KMS-11 (cell line): ENCODE measurements at regions not wholly inside any gene's neighbourhood (a gene's known extent, or its start where the extent isn't known, plus 50 kb on each side); places are given as distances from the start of the nearest gene placed in this dataset.
"Not testable (repeated sequence)": the region's sequence is repeated elsewhere in the genome, so short reads cannot be mapped to it uniquely, and the experiment has no call there.

ENCODE experiments used
- H2AFZ ChIP-seq: fragments of 200-600 bp; sonication (generic); 2 replicates; pipeline ENCODE4 v1.6.1; 2016; ENCODE audit warnings: antibody characterized with exemption, mixed run types, low read depth
- H3K27ac ChIP-seq: fragments of 200-600 bp; sonication (generic); 2 replicates; pipeline ENCODE4 v1.6.1; 2016; ENCODE audit warnings: mild to moderate bottlenecking, mixed run types
- H3K27me3 ChIP-seq: fragments of 200-600 bp; sonication (generic); 2 replicates; pipeline ENCODE4 v1.6.1; 2017; ENCODE audit warnings: mild to moderate bottlenecking, low read depth, mixed run types, moderate library complexity; ENCODE audit not compliant: insufficient read depth
- H3K36me3 ChIP-seq: fragments of 200-600 bp; sonication (generic); 2 replicates; pipeline ENCODE4 v1.6.1; 2017; ENCODE audit warnings: mild to moderate bottlenecking, mixed run types; ENCODE audit not compliant: insufficient read depth
- H3K4me1 ChIP-seq: fragments of 200-600 bp; sonication (generic); 2 replicates; pipeline ENCODE4 v1.6.1; 2016; ENCODE audit warnings: mild to moderate bottlenecking, low read depth, mixed run types; ENCODE audit not compliant: poor library complexity, severe bottlenecking
- H3K4me2 ChIP-seq: fragments of 200-600 bp; sonication (generic); 2 replicates; pipeline ENCODE4 v1.7.0; 2016; ENCODE audit warnings: mild to moderate bottlenecking, mixed run types
- H3K4me3 ChIP-seq: fragments of 200-600 bp; sonication (generic); IDR thresholded peaks from 2 replicates; pipeline ENCODE4 v1.6.1; 2017; ENCODE audit warnings: low read depth, low read length, mixed read lengths; ENCODE audit not compliant: insufficient read depth
- H3K79me2 ChIP-seq: fragments of 200-600 bp; sonication (generic); 2 replicates; pipeline ENCODE4 v1.6.1; 2016; ENCODE audit warnings: low read depth, mixed run types; ENCODE audit not compliant: insufficient read depth
- H3K9ac ChIP-seq: fragments of 200-600 bp; sonication (generic); 2 replicates; pipeline ENCODE4 v1.6.1; 2016; ENCODE audit warnings: mild to moderate bottlenecking, mixed run types
- H4K20me1 ChIP-seq: fragments of 200-600 bp; sonication (generic); 2 replicates; pipeline ENCODE4 v1.6.1; 2016; ENCODE audit warnings: mild to moderate bottlenecking, mixed run types; ENCODE audit not compliant: insufficient read depth
- TF ChIP-seq, protein P1 (sequence below): fragments of 200-600 bp; sonication (generic); conservative IDR thresholded peaks from 2 replicates; pipeline ENCODE4 v1.6.1; 2017; ENCODE audit warnings: low read depth, mild to moderate bottlenecking, antibody characterized with exemption, low read length, moderate library complexity, mixed read lengths

DNA sequence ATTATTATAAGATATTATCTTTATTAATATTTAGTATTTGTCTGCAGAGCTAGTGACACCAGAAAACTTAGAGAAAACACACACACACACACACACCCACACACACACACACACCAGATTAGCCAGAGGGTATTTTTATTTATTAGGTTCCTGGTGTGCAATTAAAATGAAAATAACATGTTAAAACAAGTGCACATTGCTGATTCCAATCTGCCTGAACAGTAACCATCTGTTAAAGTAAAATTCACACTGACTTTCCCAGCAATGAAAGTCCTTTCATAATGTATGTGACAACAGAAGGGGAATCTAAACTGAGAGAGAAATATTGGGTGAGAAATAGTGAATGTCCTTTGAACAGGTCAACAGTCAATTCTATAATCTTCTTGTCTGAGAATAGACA lies 2323.5 kb upstream of the ACO1 start:
- Histone ChIP-seq H3K4me3 (no peak overlapping the region), H3K27ac (no peak overlapping the region), H4K20me1 (no peaks in the 10 kb centered on the region), H3K36me3 (no peaks in the 10 kb centered on the region), H3K4me2 (no peak overlapping the region), H3K79me2 (no peaks in the 10 kb centered on the region), H3K9ac (no peak overlapping the region), H2AFZ (no peak overlapping the region), H3K4me1 (no peaks in the 10 kb centered on the region), H3K27me3 (no peaks in the 10 kb centered on the region)
- TF ChIP-seq, protein P1, sequence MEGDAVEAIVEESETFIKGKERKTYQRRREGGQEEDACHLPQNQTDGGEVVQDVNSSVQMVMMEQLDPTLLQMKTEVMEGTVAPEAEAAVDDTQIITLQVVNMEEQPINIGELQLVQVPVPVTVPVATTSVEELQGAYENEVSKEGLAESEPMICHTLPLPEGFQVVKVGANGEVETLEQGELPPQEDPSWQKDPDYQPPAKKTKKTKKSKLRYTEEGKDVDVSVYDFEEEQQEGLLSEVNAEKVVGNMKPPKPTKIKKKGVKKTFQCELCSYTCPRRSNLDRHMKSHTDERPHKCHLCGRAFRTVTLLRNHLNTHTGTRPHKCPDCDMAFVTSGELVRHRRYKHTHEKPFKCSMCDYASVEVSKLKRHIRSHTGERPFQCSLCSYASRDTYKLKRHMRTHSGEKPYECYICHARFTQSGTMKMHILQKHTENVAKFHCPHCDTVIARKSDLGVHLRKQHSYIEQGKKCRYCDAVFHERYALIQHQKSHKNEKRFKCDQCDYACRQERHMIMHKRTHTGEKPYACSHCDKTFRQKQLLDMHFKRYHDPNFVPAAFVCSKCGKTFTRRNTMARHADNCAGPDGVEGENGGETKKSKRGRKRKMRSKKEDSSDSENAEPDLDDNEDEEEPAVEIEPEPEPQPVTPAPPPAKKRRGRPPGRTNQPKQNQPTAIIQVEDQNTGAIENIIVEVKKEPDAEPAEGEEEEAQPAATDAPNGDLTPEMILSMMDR: no peak

- Histone ChIP-seq H3K4me2 (no peak overlapping the region), H2AFZ (no peak overlapping the region), H3K9ac (no peak overlapping the region), H3K36me3 (no peaks in the 10 kb centered on the region), H4K20me1 (no peaks in the 10 kb centered on the region), H3K27me3 (peaks cover 2% of the 10 kb centered on the region; the same call in 1 of the 2 replicates), H3K4me1 (no peaks in the 10 kb centered on the region), H3K27ac (no peak overlapping the region), H3K79me2 (no peaks in the 10 kb centered on the region), H3K4me3 (no peak overlapping the region)
- TF ChIP-seq, protein P1: no peak
These were observed 2318.6 kb upstream of the ACO1 start for GRCh38 chr9:30065888-30066287.

- not testable (repeated sequence) for H3K4me3 ChIP-seq, H3K4me2 ChIP-seq, H3K79me2 ChIP-seq, H3K4me1 ChIP-seq, H3K27ac ChIP-seq, H3K36me3 ChIP-seq, H4K20me1 ChIP-seq, H2AFZ ChIP-seq, H3K27me3 ChIP-seq, H3K9ac ChIP-seq
These were observed 2315.2 kb upstream of the ACO1 start for GRCh38 chr9:30069236-30069635.

- peak overlapping the region; percentile 41; the same call in 1 of the 2 replicates for H2AFZ ChIP-seq
- no peak overlapping the region for H3K4me3 ChIP-seq
These were observed 2309.4 kb upstream of the ACO1 start for GRCh38 chr9:30075022-30075421.

More at GRCh38 chr9:30075022-30075421, 2309.4 kb upstream of the ACO1 start:
- no peak overlapping the region; the same call in 1 of the 2 replicates for H3K9ac ChIP-seq
- no peaks in the 10 kb centered on the region for H3K36me3 ChIP-seq
- TF ChIP-seq, protein P1: no peak
- no peaks in the 10 kb centered on the region for H3K79me2 ChIP-seq
- H3K4me2 ChIP-seq: no peak overlapping the region
- no peaks in the 10 kb centered on the region for H4K20me1 ChIP-seq
- H3K27ac ChIP-seq: peak overlapping the region; percentile 71
- peaks cover 31% of the 10 kb centered on the region for H3K4me1 ChIP-seq
- no peaks in the 10 kb centered on the region for H3K27me3 ChIP-seq
